Coronary artery (tissue), 2 donors: ENCODE measurements at regions not wholly inside any gene's neighbourhood (a gene's known extent, or its start where the extent isn't known, plus 50 kb on each side); places are given as distances from the start of the nearest gene placed in this dataset.

Experiments used
- DNase-seq: peaks from one replicate; pipeline ENCODE4 v3.0.0-alpha.2; 2017; ENCODE audit warnings: low spot score
- H3K27ac ChIP-seq, 2 donors: fragments of 200-600 bp; sonication (generic); one replicate each; pipeline ENCODE4 v1.5.1; 2016 to 2019
- H3K4me3 ChIP-seq: fragments of 200-600 bp; sonication (generic); 2 replicates; pipeline ENCODE4 v1.5.1; 2016; ENCODE audit warnings: mild to moderate bottlenecking, moderate library complexity
- CTCF ChIP-seq: fragments of 200-600 bp; sonication (generic); IDR thresholded peaks from one replicate; pipeline ENCODE4 v1.5.1; 2019; ENCODE audit warnings: antibody characterized with exemption

- H3K27ac ChIP-seq: no peak overlapping the region
- no peak overlapping the region for H3K4me3 ChIP-seq
- no peak for DNase-seq
- TF ChIP-seq CTCF: no peak
These were observed 481.1 kb upstream of the RORB start for GRCh38 chr9:74016004-74016403.

DNA sequence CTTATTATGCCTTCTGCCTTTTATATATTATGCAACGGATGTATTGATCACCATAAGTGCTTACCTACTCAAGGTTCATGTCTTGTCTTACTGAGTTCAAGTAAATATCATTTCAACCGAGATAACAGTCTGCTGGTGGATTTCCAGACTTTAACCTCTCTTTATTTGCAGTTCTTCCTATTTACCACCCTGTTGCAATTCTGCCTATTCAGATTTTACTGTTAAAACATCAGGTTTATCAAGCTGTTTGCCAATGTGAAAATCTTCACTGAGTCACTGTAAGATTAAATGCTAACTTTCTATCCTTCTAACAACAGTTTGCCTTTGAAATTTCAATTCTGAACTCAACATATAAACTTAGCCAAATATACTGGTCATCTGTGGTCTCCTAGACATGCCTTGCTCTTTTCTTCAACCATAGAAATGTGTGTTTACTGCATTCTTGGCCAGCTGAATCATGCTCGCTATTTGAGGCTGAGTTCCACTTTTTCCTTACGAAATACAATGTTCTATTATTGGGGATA lies 471.7 kb upstream of the RORB start:
- TF ChIP-seq CTCF: no peak
- Histone ChIP-seq H3K27ac (no peak overlapping the region), H3K4me3 (no peak overlapping the region)
- DNase-seq: no peak

- no peak overlapping the region for H3K4me3 ChIP-seq
- DNase-seq: no peak
- H3K27ac ChIP-seq: no peak overlapping the region
- TF ChIP-seq CTCF: no peak
These were observed 464.7 kb upstream of the RORB start for GRCh38 chr9:74032421-74032820.

DNA sequence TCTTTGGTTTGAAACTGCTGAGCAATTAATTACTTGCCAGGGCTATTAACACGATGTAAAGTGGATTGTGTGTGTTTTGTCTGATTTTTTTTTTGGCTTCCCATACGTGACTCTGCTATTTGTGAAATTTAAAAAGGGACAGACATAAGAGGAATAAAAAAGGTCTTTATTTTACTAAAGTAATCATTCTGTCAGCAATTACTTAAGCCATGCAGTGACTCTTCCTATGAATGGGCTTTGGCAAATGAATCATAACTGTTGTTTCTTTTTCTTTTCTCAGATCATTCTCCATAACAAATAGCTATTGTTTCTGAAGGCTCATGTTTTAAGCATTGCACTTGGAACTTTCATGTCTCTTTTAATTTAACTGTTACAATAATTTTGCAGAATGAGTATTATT lies 461.3 kb upstream of the RORB start:
- Histone ChIP-seq H3K4me3 (no peak overlapping the region), H3K27ac (no peak overlapping the region)
- no peak for TF ChIP-seq CTCF
- DNase-seq: no peak

DNA sequence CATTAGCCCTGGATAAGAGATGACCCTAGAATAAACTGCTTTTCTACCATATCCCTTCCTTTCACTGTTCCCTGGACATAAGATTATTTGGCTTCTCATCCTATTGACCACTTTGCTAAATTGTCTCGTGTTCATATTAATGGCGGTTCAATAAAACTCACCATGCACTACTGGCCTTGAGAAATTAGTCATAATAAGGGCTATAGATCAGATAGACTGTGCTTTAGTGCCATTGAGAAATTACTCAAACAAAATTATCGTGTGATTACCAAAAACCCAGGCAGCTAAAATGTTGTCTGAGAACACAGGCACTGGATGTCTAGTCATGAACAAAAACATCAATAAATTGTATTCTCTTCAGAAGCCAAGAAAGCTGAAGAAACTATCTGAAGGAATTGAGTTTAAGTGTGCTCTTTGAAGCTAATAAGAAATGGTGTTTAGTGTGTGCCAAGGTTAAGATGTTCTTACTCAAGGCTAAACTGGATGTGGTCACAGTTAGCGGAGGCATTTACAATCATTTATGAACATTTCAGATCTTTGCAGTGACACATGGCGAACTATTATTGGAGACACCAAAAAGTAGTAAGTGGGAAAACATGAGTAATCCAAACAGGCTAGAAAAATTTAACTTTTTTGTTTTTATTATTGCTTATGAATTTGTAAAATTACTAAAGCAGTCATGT lies 460.4 kb upstream of the RORB start:
- Histone ChIP-seq H3K27ac (no peak overlapping the region), H3K4me3 (no peak overlapping the region)
- TF ChIP-seq CTCF: no peak
- no peak for DNase-seq

GRCh38 chr9:74037274-74037673 lies 459.9 kb upstream of the RORB start:
- H3K27ac ChIP-seq: no peak overlapping the region
- H3K4me3 ChIP-seq: no peak overlapping the region
- no peak for TF ChIP-seq CTCF
- DNase-seq: no peak

GRCh38 chr9:74041588-74041987 lies 455.5 kb upstream of the RORB start:
- TF ChIP-seq CTCF: no peak
- Histone ChIP-seq H3K27ac (no peak overlapping the region), H3K4me3 (no peak overlapping the region)
- no peak for DNase-seq
